ENCODE measurements at regions not wholly inside any gene's neighbourhood (a gene's known extent, or its start where the extent isn't known, plus 50 kb on each side); places are given as distances from the start of the nearest gene placed in this dataset.
"Not testable (repeated sequence)": the region's sequence is repeated elsewhere in the genome, so short reads cannot be mapped to it uniquely, and the experiment has no call there.

DNA sequence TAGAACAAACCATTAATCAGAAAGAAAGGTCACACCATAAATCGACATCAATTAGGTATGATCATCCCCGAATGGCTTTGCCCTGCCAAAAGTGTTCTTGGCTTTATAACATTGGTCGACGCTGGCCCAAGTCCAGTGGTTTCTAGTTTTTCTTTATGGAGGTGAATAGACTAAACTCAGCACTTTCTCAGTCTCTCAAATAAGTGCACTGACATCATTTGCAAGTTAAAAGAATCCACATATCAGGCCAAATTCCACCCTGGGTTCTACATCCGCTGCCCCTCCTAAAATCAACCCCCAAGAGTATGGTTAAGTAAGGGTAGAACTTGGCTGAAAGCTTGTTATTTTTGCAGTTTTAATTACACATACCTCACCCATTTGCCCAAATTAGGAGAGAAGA, 314.3 kb downstream of the C12orf75 start:
- no peaks in the 10 kb centered on the region for H3K4me1 ChIP-seq (ENCODE audit: low read depth)
- intact Hi-C loops (cut with DNase I, micrococcal nuclease): no loop called here
- TF ChIP-seq, protein P1, sequence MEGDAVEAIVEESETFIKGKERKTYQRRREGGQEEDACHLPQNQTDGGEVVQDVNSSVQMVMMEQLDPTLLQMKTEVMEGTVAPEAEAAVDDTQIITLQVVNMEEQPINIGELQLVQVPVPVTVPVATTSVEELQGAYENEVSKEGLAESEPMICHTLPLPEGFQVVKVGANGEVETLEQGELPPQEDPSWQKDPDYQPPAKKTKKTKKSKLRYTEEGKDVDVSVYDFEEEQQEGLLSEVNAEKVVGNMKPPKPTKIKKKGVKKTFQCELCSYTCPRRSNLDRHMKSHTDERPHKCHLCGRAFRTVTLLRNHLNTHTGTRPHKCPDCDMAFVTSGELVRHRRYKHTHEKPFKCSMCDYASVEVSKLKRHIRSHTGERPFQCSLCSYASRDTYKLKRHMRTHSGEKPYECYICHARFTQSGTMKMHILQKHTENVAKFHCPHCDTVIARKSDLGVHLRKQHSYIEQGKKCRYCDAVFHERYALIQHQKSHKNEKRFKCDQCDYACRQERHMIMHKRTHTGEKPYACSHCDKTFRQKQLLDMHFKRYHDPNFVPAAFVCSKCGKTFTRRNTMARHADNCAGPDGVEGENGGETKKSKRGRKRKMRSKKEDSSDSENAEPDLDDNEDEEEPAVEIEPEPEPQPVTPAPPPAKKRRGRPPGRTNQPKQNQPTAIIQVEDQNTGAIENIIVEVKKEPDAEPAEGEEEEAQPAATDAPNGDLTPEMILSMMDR (IDR thresholded peaks at IDR 0.05): no peak
- H3K9me3 ChIP-seq: no peaks in the 10 kb centered on the region
- no peaks in the 10 kb centered on the region for H3K36me3 ChIP-seq (ENCODE audit: low read depth)
- ATAC-seq (no peak), DNase-seq (no peak)
- H3K4me3 ChIP-seq: no peak overlapping the region

DNA sequence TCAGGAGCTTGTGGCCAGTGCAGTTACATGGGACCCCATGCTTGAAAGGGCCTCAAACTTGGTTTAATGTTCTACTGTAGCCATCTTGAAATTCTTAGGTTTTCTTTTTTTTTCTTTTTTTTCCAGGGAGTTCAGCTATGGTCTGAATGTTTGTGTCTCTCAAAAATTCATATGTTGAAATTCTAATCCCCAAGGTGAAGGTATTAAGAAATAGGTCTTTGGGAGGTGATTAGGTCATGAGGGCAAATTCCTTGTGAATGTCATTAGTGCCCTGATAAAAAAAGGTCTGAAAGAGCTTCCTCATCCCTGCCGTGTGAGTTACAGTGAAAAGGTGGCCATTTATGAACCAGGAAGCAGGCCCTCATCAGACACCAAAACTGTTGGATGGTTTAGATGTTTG, 324.1 kb downstream of the C12orf75 start:
- no peaks in the 10 kb centered on the region for H3K4me1 ChIP-seq (ENCODE audit: low read depth)
- TF ChIP-seq, protein P1 (IDR thresholded peaks at IDR 0.05): no peak
- H3K9me3 ChIP-seq: no peaks in the 10 kb centered on the region
- no peak overlapping the region for H3K4me3 ChIP-seq
- H3K36me3 ChIP-seq (ENCODE audit: low read depth): no peaks in the 10 kb centered on the region
- DNase-seq (no peak), ATAC-seq (no peak)
- intact Hi-C loops (cut with DNase I, micrococcal nuclease): no loop called here

DNA sequence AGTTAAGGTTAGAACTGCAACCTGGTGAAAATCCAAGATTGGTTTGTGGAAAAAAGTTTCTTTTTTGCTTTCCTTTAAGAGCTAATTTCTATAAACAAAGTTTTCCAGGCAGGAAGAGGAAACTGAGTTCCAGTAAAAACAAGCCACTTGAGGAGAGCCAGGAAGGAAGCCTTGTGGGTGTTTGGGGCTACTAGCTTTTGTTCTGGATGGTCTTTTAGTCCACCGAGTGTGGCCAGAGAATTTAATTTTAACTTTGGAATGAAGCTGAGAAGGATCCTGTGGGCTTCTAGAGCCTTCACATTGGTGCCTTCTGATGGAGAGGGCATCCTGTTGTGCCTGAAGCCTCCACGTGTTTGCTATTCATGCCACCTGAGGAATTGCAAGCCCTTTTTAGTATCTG, 327.9 kb downstream of the C12orf75 start:
- TF ChIP-seq, protein P1 (IDR thresholded peaks at IDR 0.05): no peak
- intact Hi-C loops (cut with DNase I, micrococcal nuclease): no loop called here
- Histone ChIP-seq H3K36me3 (ENCODE audit: low read depth) (no peaks in the 10 kb centered on the region), H3K4me3 (no peak overlapping the region), H3K9me3 (no peaks in the 10 kb centered on the region), H3K4me1 (ENCODE audit: low read depth) (no peaks in the 10 kb centered on the region)
- DNase-seq (no peak), ATAC-seq (no peak)

DNA sequence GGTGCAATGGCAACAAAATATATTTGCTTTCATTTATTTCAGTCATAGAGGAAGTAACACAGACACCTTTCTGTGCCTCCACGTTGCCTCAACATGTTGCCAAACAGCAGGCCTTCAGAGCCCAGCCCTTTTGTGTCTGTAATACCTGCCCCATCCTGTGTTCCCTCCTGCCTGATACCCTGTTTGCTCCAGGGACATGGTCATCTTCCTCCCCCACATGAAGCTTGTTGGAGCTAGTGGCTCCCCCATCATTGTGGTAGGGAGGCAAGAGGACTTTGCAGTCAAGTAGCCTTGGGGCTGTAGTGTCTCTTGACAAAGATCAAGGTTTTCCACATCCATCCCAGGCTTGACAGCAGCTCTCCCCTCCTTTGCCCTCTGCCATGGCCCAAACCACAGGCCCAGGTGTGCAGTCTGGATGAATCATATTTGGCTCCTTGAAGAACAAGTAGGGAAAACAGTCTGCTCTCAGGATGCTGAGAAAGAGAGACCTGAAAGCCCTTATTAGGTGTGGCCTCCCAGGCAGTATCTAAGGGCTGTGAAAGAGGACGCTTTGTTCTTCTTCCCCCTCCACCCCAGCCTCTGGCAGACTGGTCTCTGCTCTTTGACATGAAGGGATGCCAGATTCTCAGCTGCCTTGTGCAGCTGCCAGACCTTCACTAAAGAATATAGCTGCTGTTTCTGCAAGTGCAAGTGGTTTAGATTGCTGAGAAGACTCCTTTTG, 329.0 kb downstream of the C12orf75 start:
- H3K36me3 ChIP-seq (ENCODE audit: low read depth): no peaks in the 10 kb centered on the region
- no peak for DNase-seq
- intact Hi-C loops (cut with DNase I, micrococcal nuclease): no loop called here
- H3K4me3 ChIP-seq: no peak overlapping the region
- no peaks in the 10 kb centered on the region for H3K9me3 ChIP-seq
- ATAC-seq: peak; percentile 40
- H3K4me1 ChIP-seq (ENCODE audit: low read depth): no peaks in the 10 kb centered on the region
- TF ChIP-seq, protein P1 (IDR thresholded peaks at IDR 0.05): no peak

DNA sequence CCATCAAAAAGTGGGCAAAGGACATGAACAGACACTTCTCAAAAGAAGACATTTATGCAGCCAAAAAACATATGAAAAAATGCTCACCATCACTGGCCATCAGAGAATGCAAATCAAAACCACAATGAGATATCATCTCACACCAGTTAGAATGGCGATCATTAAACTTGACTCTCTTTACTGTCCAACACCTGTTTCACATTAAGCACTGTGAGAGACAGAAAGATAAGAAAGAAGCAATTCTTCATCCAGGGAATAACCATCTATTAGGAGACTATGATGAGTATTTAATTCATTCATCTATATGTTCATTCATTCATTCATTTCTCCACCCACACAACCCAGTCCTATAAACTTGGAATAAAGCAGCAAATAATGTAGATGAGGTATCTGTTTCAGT, 334.3 kb downstream of the C12orf75 start:
- H3K36me3 ChIP-seq (ENCODE audit: low read depth); H3K9me3 ChIP-seq; H3K4me3 ChIP-seq; DNase-seq; intact Hi-C loops (cut with DNase I, micrococcal nuclease); H3K4me1 ChIP-seq (ENCODE audit: low read depth); ATAC-seq: not testable (repeated sequence)

DNA sequence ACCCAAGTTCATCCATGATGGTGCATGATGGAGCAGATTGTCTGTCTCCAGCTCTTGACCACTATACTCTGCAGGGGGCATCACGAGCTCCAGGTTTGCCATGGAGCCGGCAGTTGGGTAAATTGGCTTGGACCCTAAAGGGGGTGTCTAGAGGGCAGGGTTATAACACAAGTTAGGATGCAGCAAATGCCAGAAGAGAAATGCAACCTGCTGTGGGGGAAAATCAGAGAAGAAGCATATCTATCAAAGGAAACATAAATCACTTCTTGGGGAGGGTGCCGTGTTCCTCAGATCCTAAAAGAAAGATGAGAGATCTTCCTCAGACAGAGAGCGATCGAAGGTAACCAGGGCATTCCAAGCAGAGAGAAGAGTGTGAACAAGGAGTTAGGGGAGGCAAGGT, 334.9 kb downstream of the C12orf75 start:
- TF ChIP-seq, protein P1 (IDR thresholded peaks at IDR 0.05): no peak
- Histone ChIP-seq H3K4me1 (ENCODE audit: low read depth) (no peaks in the 10 kb centered on the region), H3K36me3 (ENCODE audit: low read depth) (no peaks in the 10 kb centered on the region), H3K4me3 (no peak overlapping the region), H3K9me3 (no peaks in the 10 kb centered on the region)
- intact Hi-C loops (cut with DNase I, micrococcal nuclease): no loop called here
- DNase-seq (no peak), ATAC-seq (no peak)

Data from mucosa of descending colon (tissue), 3 donors.